Uterus (tissue), 2 donors: ENCODE measurements at regions not wholly inside any gene's neighbourhood (a gene's known extent, or its start where the extent isn't known, plus 50 kb on each side); places are given as distances from the start of the nearest gene placed in this dataset.

Experiments used
- CTCF ChIP-seq, 4 experiments: fragments of 200-600 bp in 2 of 4; fragments of 450-650 bp in 2 of 4; sonication (generic) in 2 of 4; IDR thresholded peaks; one replicate each; pipeline ENCODE4 v1.5.1; 2016 to 2019; ENCODE audit warnings: antibody characterized with exemption in 4 of 4, mild to moderate bottlenecking in 2 of 4, moderate library complexity in 1 of 4
- POLR2A ChIP-seq, 2 donors: fragments of 450-650 bp; IDR thresholded peaks; one replicate each; pipeline ENCODE4 v1.6.1; 2016; ENCODE audit warnings: antibody characterized with exemption in 2 of 2, mild to moderate bottlenecking in 1 of 2, moderate library complexity in 1 of 2

- TF ChIP-seq CTCF (IDR thresholded peaks at IDR 0.05) (no peak), POLR2A (IDR thresholded peaks at IDR 0.05) (no peak)
Observed at GRCh38 chr2:172279214-172279613, 148.2 kb upstream of the ITGA6 start.
